ENCODE measurements at regions not wholly inside any gene's neighbourhood (a gene's known extent, or its start where the extent isn't known, plus 50 kb on each side); places are given as distances from the start of the nearest gene placed in this dataset.
A peak's percentile ranks its signal among the peaks of the same experiment; 100 is the strongest.

GRCh38 chr6:140897804-140898573 is 1234.7 kb upstream of the GJE1 start:
- Mint-ChIP-seq H3K9me3 (no peaks in the 10 kb centered on the region), H3K4me1 (no peaks in the 10 kb centered on the region), H3K27ac (no peak overlapping the region), H3K4me3 (no peak overlapping the region), H3K36me3 (no peaks in the 10 kb centered on the region)
- ATAC-seq (no peak), DNase-seq (ENCODE audit: low spot score in 2 of 2) (no peak)

- Mint-ChIP-seq H3K9me3 (no peaks in the 10 kb centered on the region), H3K27ac (no peak overlapping the region), H3K36me3 (no peaks in the 10 kb centered on the region), H3K4me1 (no peaks in the 10 kb centered on the region), H3K4me3 (no peak overlapping the region)
- ATAC-seq (no peak), DNase-seq (ENCODE audit: low spot score in 2 of 2) (no peak)
These were observed 1235.4 kb upstream of the GJE1 start for GRCh38 chr6:140897349-140897748.

- no peak for ATAC-seq
- Mint-ChIP-seq H3K27ac (no peak overlapping the region), H3K36me3 (no peaks in the 10 kb centered on the region), H3K4me3 (no peak overlapping the region), H3K9me3 (no peaks in the 10 kb centered on the region), H3K4me1 (no peaks in the 10 kb centered on the region)
- DNase-seq (ENCODE audit: low spot score in 2 of 2), result no peak
These were observed 1239.3 kb upstream of the GJE1 start for GRCh38 chr6:140893432-140893831.

GRCh38 chr6:140879946-140880345 is 1252.8 kb upstream of the GJE1 start:
- H3K36me3 Mint-ChIP-seq, result no peaks in the 10 kb centered on the region
- ATAC-seq, result no peak
- DNase-seq (ENCODE audit: low spot score in 2 of 2), result no peak
- H3K4me3 Mint-ChIP-seq, result no peak overlapping the region
- no peaks in the 10 kb centered on the region for H3K9me3 Mint-ChIP-seq
- no peak overlapping the region for H3K27ac Mint-ChIP-seq
- no peaks in the 10 kb centered on the region for H3K4me1 Mint-ChIP-seq

GRCh38 chr6:140874066-140874465 is 1258.7 kb upstream of the GJE1 start:
- no peak overlapping the region for H3K27ac Mint-ChIP-seq
- H3K4me3 Mint-ChIP-seq, result no peak overlapping the region
- no peak for ATAC-seq
- no peaks in the 10 kb centered on the region for H3K36me3 Mint-ChIP-seq
- H3K9me3 Mint-ChIP-seq, result no peaks in the 10 kb centered on the region
- no peak for DNase-seq (ENCODE audit: low spot score in 2 of 2)
- H3K4me1 Mint-ChIP-seq, result no peaks in the 10 kb centered on the region

GRCh38 chr6:140872885-140873284 is 1259.8 kb upstream of the GJE1 start:
- DNase-seq (ENCODE audit: low spot score in 2 of 2) (no peak), ATAC-seq (no peak)
- Mint-ChIP-seq H3K4me3 (no peak overlapping the region), H3K4me1 (no peaks in the 10 kb centered on the region), H3K9me3 (peaks cover 4% of the 10 kb centered on the region), H3K27ac (no peak overlapping the region), H3K36me3 (no peaks in the 10 kb centered on the region)

GRCh38 chr6:140871911-140872310 is 1260.8 kb upstream of the GJE1 start:
- H3K36me3 Mint-ChIP-seq, result no peaks in the 10 kb centered on the region
- no peak overlapping the region for H3K27ac Mint-ChIP-seq
- peaks cover 4% of the 10 kb centered on the region for H3K9me3 Mint-ChIP-seq
- no peak overlapping the region for H3K4me3 Mint-ChIP-seq
- no peak for ATAC-seq
- H3K4me1 Mint-ChIP-seq, result no peaks in the 10 kb centered on the region
- no peak for DNase-seq (ENCODE audit: low spot score in 2 of 2)

GRCh38 chr6:140867336-140867735 is 1265.4 kb upstream of the GJE1 start:
- ATAC-seq, result no peak
- H3K27ac Mint-ChIP-seq, result no peak overlapping the region
- no peaks in the 10 kb centered on the region for H3K4me1 Mint-ChIP-seq
- no peaks in the 10 kb centered on the region for H3K36me3 Mint-ChIP-seq
- no peak overlapping the region for H3K4me3 Mint-ChIP-seq
- H3K9me3 Mint-ChIP-seq, result peaks cover 4% of the 10 kb centered on the region
- DNase-seq (ENCODE audit: low spot score in 2 of 2), result no peak

- H3K4me1 Mint-ChIP-seq, result no peaks in the 10 kb centered on the region
- DNase-seq (ENCODE audit: low spot score in 2 of 2), result no peak
- no peaks in the 10 kb centered on the region for H3K9me3 Mint-ChIP-seq
- no peaks in the 10 kb centered on the region for H3K36me3 Mint-ChIP-seq
- no peak overlapping the region for H3K4me3 Mint-ChIP-seq
- peak; percentile 56 for ATAC-seq
- H3K27ac Mint-ChIP-seq, result no peak overlapping the region
These were observed 1274.2 kb upstream of the GJE1 start for GRCh38 chr6:140858381-140858971.

- Mint-ChIP-seq H3K9me3 (no peaks in the 10 kb centered on the region), H3K4me1 (no peaks in the 10 kb centered on the region), H3K36me3 (no peaks in the 10 kb centered on the region), H3K4me3 (no peak overlapping the region), H3K27ac (no peak overlapping the region)
- ATAC-seq (no peak), DNase-seq (ENCODE audit: low spot score in 2 of 2) (no peak)
These were observed 1274.9 kb upstream of the GJE1 start for GRCh38 chr6:140857739-140858380.

GRCh38 chr6:140855520-140855919 is 1277.2 kb upstream of the GJE1 start:
- no peak for ATAC-seq
- Mint-ChIP-seq H3K36me3 (no peaks in the 10 kb centered on the region), H3K4me1 (no peaks in the 10 kb centered on the region), H3K27ac (no peak overlapping the region), H3K4me3 (no peak overlapping the region), H3K9me3 (no peaks in the 10 kb centered on the region)
- no peak for DNase-seq (ENCODE audit: low spot score in 2 of 2)

- no peak for DNase-seq (ENCODE audit: low spot score in 2 of 2)
- Mint-ChIP-seq H3K4me3 (no peak overlapping the region), H3K4me1 (no peaks in the 10 kb centered on the region), H3K9me3 (no peaks in the 10 kb centered on the region), H3K36me3 (no peaks in the 10 kb centered on the region), H3K27ac (no peak overlapping the region)
- no peak for ATAC-seq
These were observed 1278.4 kb upstream of the GJE1 start for GRCh38 chr6:140854318-140854717.

- no peak for DNase-seq (ENCODE audit: low spot score in 2 of 2)
- H3K4me3 Mint-ChIP-seq, result no peak overlapping the region
- H3K27ac Mint-ChIP-seq, result no peak overlapping the region
- H3K9me3 Mint-ChIP-seq, result no peaks in the 10 kb centered on the region
- no peaks in the 10 kb centered on the region for H3K36me3 Mint-ChIP-seq
- ATAC-seq, result no peak
- no peaks in the 10 kb centered on the region for H3K4me1 Mint-ChIP-seq
These were observed 1282.3 kb upstream of the GJE1 start for GRCh38 chr6:140850438-140850837.

- no peak for DNase-seq (ENCODE audit: low spot score in 2 of 2)
- Mint-ChIP-seq H3K4me1 (no peaks in the 10 kb centered on the region), H3K4me3 (no peak overlapping the region), H3K27ac (no peak overlapping the region), H3K36me3 (no peaks in the 10 kb centered on the region), H3K9me3 (no peaks in the 10 kb centered on the region)
- no peak for ATAC-seq
These were observed 1283.3 kb upstream of the GJE1 start for GRCh38 chr6:140849456-140849855.

GRCh38 chr6:140847262-140847645 is 1285.5 kb upstream of the GJE1 start:
- Mint-ChIP-seq H3K4me3 (no peak overlapping the region), H3K36me3 (no peaks in the 10 kb centered on the region), H3K9me3 (no peaks in the 10 kb centered on the region), H3K27ac (no peak overlapping the region), H3K4me1 (no peaks in the 10 kb centered on the region)
- ATAC-seq, result no peak
- DNase-seq (ENCODE audit: low spot score in 2 of 2), result no peak
